Nephron (organoid): ENCODE measurements at regions not wholly inside any gene's neighbourhood (a gene's known extent, or its start where the extent isn't known, plus 50 kb on each side); places are given as distances from the start of the nearest gene placed in this dataset.
"Not testable (repeated sequence)": the region's sequence is repeated elsewhere in the genome, so short reads cannot be mapped to it uniquely, and the experiment has no call there.

ENCODE experiments used
- H3K27ac Mint-ChIP-seq, 3 experiments: 2 replicates each; pipeline ENCODE4 v1.8.0; 2020; ENCODE audit warnings: mixed read lengths in 3 of 3, mild to moderate bottlenecking in 2 of 3, moderate library complexity in 1 of 3
- H3K27me3 Mint-ChIP-seq: 2 replicates; pipeline ENCODE4 v1.8.0; 2021; ENCODE audit warnings: low read depth, mild to moderate bottlenecking, moderate library complexity, mixed read lengths
- H3K36me3 Mint-ChIP-seq: 2 replicates; pipeline ENCODE4 v1.8.0; 2020; ENCODE audit warnings: low read depth, mixed read lengths
- H3K4me1 Mint-ChIP-seq: 2 replicates; pipeline ENCODE4 v1.8.0; 2020; ENCODE audit warnings: mixed read lengths
- H3K4me3 Mint-ChIP-seq, 3 experiments: 2 replicates each; pipeline ENCODE4 v1.8.0; 2020; ENCODE audit warnings: mild to moderate bottlenecking in 3 of 3, mixed read lengths in 3 of 3, moderate library complexity in 2 of 3
- H3K9me3 Mint-ChIP-seq: 2 replicates; pipeline ENCODE4 v1.8.0; 2020; ENCODE audit warnings: mixed read lengths

DNA sequence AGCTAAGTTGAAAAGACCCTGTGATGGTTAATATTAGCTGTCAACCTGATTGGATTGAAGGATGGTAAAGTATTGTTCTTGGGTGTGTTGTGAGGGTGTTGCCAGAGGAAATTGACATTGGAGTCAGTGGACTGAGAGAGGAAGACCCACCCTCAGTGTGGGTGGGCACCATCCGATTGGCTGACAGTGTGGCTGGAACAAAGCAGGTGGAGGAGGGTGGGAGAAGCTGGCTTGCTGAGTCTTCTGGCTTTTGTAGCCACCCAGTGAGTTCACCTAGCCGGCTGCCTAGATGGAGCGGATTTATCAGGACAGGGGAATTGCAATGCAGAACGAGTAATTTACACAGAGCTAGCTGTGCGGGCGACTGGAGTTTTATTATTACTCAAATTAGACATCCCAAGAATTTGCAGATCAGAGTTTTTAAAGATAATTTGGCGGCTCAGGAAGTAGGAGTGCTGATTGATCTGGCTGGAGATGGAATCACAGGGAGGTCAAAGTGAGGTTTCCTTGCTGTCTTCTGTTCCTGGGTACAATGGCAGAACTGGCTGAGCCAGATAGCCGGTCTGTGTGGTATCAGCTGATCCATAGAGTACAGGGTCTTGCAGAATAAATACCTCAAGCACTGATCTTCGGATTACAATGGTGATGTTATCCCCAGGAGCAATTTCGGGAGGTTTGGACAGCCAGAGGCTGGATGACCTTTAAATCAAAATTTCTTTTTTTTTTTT is 4015.1 kb upstream of the TPTE start:
- H3K9me3 Mint-ChIP-seq, H3K36me3 Mint-ChIP-seq, H3K4me3 Mint-ChIP-seq, H3K4me1 Mint-ChIP-seq, H3K27ac Mint-ChIP-seq, H3K27me3 Mint-ChIP-seq: not testable (repeated sequence)

DNA sequence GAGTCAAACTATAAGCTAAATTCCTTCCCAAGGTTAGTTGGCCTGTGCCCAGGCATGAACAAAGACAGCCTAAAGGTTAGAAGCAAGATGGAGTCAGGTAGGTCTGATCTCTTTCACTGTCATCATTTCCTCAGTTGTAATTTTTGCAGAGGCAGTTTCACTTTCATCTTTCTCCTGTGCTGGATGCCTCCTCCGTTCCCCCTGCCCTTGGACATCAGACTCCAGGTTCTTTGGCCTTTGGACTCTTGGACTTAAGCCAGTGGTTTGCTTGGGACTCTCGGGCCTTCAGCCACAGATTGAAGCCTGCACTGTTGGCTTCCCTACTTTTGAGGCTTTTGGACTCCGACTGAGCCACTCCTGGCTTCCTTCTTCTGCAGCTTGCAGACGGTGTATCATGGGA is 4013.8 kb upstream of the TPTE start:
- not testable (repeated sequence) for H3K9me3 Mint-ChIP-seq, H3K27me3 Mint-ChIP-seq, H3K27ac Mint-ChIP-seq, H3K4me1 Mint-ChIP-seq, H3K4me3 Mint-ChIP-seq, H3K36me3 Mint-ChIP-seq

DNA sequence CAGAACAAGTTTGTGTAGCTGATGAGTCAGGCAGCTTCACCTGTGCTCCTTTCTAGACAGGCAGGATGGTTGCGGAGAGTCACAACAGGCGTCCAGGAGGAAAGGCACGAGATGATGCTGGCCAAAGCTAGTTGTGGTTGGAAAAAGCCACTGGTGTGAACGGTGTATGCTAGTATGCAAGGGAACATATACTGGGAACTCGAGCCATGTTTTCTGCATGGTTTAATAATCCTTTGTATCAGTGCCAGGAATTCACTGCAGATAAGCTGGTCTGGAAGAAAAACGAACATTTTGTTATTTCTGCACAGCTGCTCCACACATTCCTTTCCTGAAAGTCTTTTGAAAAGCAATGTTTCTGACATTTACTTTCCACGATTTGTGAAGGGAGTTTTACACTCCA is 3999.6 kb upstream of the TPTE start:
- H3K27me3 Mint-ChIP-seq, H3K9me3 Mint-ChIP-seq, H3K4me3 Mint-ChIP-seq, H3K36me3 Mint-ChIP-seq, H3K4me1 Mint-ChIP-seq, H3K27ac Mint-ChIP-seq: not testable (repeated sequence)

DNA sequence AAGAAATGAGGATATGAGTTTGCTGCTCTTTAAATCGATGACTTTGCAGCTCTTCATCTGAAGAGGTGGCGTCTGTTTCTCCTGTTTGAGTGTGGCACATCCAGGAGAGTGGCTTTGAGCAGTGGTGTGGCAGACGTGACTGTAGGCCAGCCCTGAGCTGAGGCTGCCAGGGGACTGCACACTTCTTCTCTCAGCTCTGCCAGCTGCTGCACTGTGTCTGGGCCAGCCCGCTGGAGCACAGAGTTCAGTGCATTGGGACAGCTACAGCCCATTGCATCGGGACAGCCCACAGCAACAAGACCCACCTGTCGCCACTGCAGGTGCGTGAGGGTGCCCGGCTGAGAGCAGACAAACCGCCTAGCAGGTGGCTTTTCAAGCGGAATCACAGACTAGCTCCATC is 3995.2 kb upstream of the TPTE start:
- not testable (repeated sequence) for H3K27ac Mint-ChIP-seq

DNA sequence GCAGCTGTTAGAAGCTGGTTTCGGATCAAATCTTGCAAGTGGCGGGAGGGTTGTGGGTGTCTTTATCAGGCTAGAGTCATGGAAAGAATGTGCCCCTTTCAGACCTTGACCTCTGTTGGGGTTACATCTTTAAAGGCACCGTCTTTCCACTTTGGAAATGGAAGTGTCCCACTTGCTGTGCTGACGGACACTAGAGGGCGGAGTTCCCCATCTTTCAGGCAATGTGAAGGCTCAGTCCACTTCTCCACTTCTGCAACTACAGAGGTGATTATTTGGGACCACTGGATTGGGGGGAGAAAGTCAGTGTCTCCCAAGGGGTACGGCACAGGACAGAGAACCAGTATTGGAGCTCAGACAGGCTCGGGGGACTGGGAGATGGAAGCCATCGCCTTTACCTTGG is 3990.7 kb upstream of the TPTE start:
- H3K9me3 Mint-ChIP-seq, H3K27me3 Mint-ChIP-seq, H3K27ac Mint-ChIP-seq, H3K4me1 Mint-ChIP-seq, H3K4me3 Mint-ChIP-seq, H3K36me3 Mint-ChIP-seq: not testable (repeated sequence)

More for the DNA sequence above, 3995.2 kb upstream of the TPTE start:
- not testable (repeated sequence) for H3K4me3 Mint-ChIP-seq, H3K4me1 Mint-ChIP-seq, H3K9me3 Mint-ChIP-seq, H3K36me3 Mint-ChIP-seq, H3K27me3 Mint-ChIP-seq

GRCh38 chr21:6533261-6533660 is 3988.1 kb upstream of the TPTE start:
- H3K4me3 Mint-ChIP-seq, H3K27ac Mint-ChIP-seq, H3K27me3 Mint-ChIP-seq, H3K9me3 Mint-ChIP-seq, H3K4me1 Mint-ChIP-seq, H3K36me3 Mint-ChIP-seq: not testable (repeated sequence)

- H3K4me1 Mint-ChIP-seq, H3K27me3 Mint-ChIP-seq, H3K27ac Mint-ChIP-seq, H3K36me3 Mint-ChIP-seq, H3K4me3 Mint-ChIP-seq, H3K9me3 Mint-ChIP-seq: not testable (repeated sequence)
Observed at GRCh38 chr21:6538320-6538719, 3983.1 kb upstream of the TPTE start.

- H3K4me3 Mint-ChIP-seq, H3K36me3 Mint-ChIP-seq, H3K4me1 Mint-ChIP-seq, H3K27ac Mint-ChIP-seq, H3K27me3 Mint-ChIP-seq, H3K9me3 Mint-ChIP-seq: not testable (repeated sequence)
Observed at GRCh38 chr21:6539688-6540087, 3981.7 kb upstream of the TPTE start.

- H3K4me3 Mint-ChIP-seq, H3K27me3 Mint-ChIP-seq, H3K36me3 Mint-ChIP-seq, H3K9me3 Mint-ChIP-seq, H3K27ac Mint-ChIP-seq, H3K4me1 Mint-ChIP-seq: not testable (repeated sequence)
Observed at GRCh38 chr21:6541036-6541435, 3980.3 kb upstream of the TPTE start.

DNA sequence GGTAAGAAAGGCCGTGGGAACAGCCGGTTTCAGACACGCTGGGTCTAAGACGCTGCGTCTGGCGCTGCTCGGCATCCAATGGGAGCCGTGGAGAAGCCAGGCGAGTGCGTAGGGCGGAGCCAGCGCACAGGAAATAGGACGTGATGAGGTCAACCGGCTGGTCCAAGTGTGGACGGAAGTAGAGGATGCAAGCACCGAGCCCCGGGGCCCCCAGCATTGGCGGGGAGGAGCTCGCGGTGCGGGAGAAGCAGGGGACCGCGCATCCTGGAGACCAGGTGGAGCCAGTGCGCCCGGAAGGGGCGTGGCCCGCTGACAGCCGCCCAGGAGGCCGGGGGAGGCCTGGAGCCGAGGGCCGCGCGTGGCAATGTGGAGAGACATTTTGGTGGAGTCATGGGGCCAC is 3976.1 kb upstream of the TPTE start:
- not testable (repeated sequence) for H3K27ac Mint-ChIP-seq, H3K27me3 Mint-ChIP-seq, H3K4me1 Mint-ChIP-seq, H3K36me3 Mint-ChIP-seq, H3K9me3 Mint-ChIP-seq, H3K4me3 Mint-ChIP-seq

GRCh38 chr21:6551045-6551444 is 3970.3 kb upstream of the TPTE start:
- H3K36me3 Mint-ChIP-seq, H3K27ac Mint-ChIP-seq, H3K4me3 Mint-ChIP-seq, H3K9me3 Mint-ChIP-seq, H3K27me3 Mint-ChIP-seq, H3K4me1 Mint-ChIP-seq: not testable (repeated sequence)

DNA sequence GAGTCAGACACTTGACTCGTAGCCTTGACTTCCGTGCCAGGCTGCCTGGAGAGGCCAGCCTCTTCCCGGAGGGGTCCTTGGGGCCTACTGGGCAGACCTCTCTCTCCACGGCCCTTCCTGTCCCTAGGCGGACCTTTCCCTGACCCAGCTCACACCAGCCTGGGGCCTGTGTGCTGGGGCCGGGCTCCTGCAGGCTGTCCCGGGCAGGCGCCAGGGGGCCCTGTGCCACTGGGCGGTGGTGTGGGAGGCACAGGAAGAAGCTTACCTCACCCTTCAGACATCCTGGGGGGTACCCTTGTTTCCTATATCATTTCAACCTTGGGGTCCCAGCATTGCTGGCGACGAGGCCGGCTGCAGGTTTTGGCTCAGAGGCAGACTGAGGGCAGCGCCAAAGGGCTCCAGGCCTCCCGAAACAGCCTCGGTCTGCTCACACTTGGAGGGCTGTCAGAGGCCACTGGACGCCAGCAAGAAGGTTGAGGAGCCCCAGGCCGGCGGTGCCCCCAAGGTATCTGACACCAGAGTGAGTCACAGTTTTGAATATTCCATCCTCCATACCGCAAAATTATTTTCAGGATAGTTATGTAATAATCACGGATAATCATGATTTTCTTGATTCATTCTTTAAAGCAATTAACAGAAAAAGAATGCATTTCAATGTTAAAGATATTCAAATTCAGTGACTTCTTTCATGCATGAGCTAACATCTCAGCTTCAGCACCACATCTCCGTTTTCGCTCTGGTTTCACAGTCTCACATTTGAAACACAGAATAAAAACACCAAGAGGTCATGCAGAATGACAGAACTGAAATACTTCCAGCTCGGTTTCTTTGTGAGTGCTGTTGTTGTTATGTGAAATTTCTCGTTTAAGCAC is 3967.6 kb upstream of the TPTE start:
- not testable (repeated sequence) for H3K9me3 Mint-ChIP-seq, H3K4me3 Mint-ChIP-seq, H3K27ac Mint-ChIP-seq, H3K36me3 Mint-ChIP-seq, H3K4me1 Mint-ChIP-seq, H3K27me3 Mint-ChIP-seq

DNA sequence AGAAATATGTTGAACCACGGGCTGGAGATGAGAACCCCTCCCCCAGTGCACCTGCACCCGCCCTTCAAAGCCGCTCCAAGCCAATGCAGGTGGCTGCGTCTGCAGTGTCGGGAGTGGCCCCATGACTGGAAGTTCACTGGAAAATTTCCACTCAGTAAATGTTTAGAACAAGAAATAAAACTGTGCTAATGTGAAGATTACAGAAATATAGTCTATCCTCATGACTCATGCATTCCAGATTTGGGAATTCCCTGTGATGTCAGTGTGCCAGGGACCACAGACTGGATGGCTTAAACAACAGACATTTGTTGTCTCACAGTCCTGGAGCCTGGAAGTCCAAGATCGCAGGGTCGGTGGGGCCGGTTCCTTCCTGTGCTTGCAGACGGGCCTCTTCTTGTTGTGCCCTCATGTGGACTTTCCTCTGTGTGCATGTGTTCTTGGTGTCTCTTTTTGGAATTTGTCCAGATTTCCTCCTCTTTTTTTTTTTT is 3967.0 kb upstream of the TPTE start:
- H3K36me3 Mint-ChIP-seq, H3K4me3 Mint-ChIP-seq: not testable (repeated sequence)

DNA sequence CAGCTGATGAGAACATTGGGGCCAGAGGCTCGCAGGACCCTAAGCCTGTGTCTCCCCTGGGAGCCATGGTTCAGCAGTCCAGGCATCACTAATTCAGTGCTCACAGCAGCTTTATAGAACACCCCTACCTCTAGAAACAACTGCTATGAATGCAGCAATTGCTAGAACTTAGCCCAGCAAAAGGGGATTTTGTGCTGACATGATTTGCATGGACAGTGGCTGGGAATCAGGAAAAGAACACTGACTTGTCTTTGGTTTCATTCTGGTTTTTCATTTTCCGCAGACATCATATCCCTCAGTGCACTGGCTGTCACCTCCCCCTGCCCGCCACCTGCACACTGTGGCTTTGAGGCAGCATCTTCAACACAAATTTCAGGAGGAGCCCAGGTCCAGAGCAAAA is 3964.9 kb upstream of the TPTE start:
- H3K9me3 Mint-ChIP-seq, H3K27ac Mint-ChIP-seq, H3K4me1 Mint-ChIP-seq, H3K4me3 Mint-ChIP-seq, H3K27me3 Mint-ChIP-seq, H3K36me3 Mint-ChIP-seq: not testable (repeated sequence)

More for the DNA sequence above, 3967.0 kb upstream of the TPTE start:
- not testable (repeated sequence) for H3K4me1 Mint-ChIP-seq, H3K27ac Mint-ChIP-seq, H3K27me3 Mint-ChIP-seq, H3K9me3 Mint-ChIP-seq

DNA sequence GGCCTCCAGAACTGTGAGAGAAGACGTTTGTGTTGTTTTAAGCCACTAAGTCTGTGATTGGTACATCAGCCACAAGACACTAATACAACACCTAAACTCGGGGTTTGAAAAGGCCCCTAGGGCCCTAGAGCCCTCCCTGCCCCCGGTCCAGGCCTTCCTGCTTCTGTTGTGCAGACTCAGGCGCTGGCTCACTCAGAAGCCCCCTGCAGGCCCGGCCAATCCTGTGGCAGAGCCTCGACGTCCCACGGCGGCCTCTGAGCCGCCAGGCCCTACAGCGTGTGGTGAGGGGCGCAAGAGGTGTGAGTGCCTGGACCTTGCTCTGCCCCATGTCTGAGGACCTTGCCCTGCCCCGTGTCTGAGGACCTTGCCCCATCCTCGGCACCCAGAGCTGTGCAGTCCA is 3964.0 kb upstream of the TPTE start:
- H3K27me3 Mint-ChIP-seq, H3K4me3 Mint-ChIP-seq, H3K4me1 Mint-ChIP-seq, H3K36me3 Mint-ChIP-seq, H3K9me3 Mint-ChIP-seq, H3K27ac Mint-ChIP-seq: not testable (repeated sequence)

DNA sequence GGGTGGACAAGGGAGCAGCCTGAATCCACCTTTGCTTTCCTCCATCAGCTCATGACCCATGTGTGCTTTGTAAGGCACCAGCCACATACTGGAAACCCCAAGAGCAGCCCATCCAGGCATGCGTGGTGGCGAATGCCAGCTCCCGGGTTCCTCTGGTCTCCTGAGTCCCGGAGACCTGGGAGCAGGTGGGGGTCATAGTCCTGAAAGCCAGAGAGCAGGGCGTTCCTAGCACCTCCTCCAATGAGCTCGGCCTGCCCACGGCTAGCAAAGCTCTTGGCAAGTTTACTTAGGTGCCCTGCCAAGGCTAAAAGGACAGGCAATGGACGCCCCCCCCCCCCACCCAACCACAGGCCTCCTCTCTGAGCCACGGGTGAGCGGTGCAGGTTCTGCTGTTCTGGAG is 3960.2 kb upstream of the TPTE start:
- not testable (repeated sequence) for H3K9me3 Mint-ChIP-seq, H3K27ac Mint-ChIP-seq, H3K4me3 Mint-ChIP-seq, H3K4me1 Mint-ChIP-seq, H3K36me3 Mint-ChIP-seq, H3K27me3 Mint-ChIP-seq
